Lower leg skin (tissue), 3 donors: ENCODE measurements at regions not wholly inside any gene's neighbourhood (a gene's known extent, or its start where the extent isn't known, plus 50 kb on each side); places are given as distances from the start of the nearest gene placed in this dataset.

Experiments used
- CTCF ChIP-seq, 3 donors: fragments of 450-650 bp; IDR thresholded peaks; one replicate each; pipeline ENCODE4 v1.5.1; 2016; ENCODE audit warnings: antibody characterized with exemption in 3 of 3, mild to moderate bottlenecking in 3 of 3, moderate library complexity in 2 of 3
- POLR2A ChIP-seq, 2 donors: fragments of 450-650 bp; IDR thresholded peaks; one replicate each; pipeline ENCODE4 v1.6.1; 2016 to 2017; ENCODE audit warnings: antibody characterized with exemption in 2 of 2, mild to moderate bottlenecking in 1 of 2, moderate library complexity in 1 of 2

DNA sequence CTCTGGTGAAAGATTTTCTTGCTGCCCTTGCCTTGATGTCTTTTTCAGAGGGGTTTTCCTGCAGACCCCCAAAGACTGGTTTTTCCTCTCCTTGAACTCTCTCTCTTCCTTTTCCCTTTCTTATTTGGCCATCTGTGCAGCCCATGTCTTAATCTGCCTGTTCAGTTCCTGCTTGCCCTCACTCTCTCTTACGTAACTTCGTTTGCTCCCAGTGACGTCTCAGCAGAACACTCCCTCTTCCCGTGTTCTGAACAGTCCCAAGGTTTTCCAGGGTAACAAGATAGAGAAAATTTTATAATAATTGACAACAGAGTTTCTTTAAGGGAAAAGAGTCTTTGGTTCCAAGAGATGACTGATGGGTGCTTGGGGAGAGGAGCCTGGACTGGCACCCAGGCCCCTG, 109.1 kb upstream of the LMO4 start:
- TF ChIP-seq CTCF (IDR thresholded peaks at IDR 0.05) (no peak), POLR2A (IDR thresholded peaks at IDR 0.05) (no peak)
